Lower leg skin (tissue), 4 donors: ENCODE measurements at regions not wholly inside any gene's neighbourhood (a gene's known extent, or its start where the extent isn't known, plus 50 kb on each side); places are given as distances from the start of the nearest gene placed in this dataset.

Experiments
- DNase-seq, 2 donors: peaks; one replicate each; pipeline ENCODE4 v3.0.0-alpha.2; 2019; ENCODE audit warnings: low spot score in 2 of 2
- H3K4me3 ChIP-seq: fragments of 200-600 bp; sonication (generic); 2 replicates; pipeline ENCODE4 v1.5.1; 2017; ENCODE audit warnings: mild to moderate bottlenecking, low read depth; ENCODE audit not compliant: poor library complexity, severe bottlenecking
- CTCF ChIP-seq, 3 donors: fragments of 450-650 bp; IDR thresholded peaks; one replicate each; pipeline ENCODE4 v1.5.1; 2016; ENCODE audit warnings: antibody characterized with exemption in 3 of 3, mild to moderate bottlenecking in 3 of 3, moderate library complexity in 2 of 3
- POLR2A ChIP-seq, 2 donors: fragments of 450-650 bp; IDR thresholded peaks; one replicate each; pipeline ENCODE4 v1.6.1; 2016 to 2017; ENCODE audit warnings: antibody characterized with exemption in 2 of 2, mild to moderate bottlenecking in 1 of 2, moderate library complexity in 1 of 2
- WGBS, 2 donors: methylation state at CpG; one replicate each; pipeline ENCODE4 v1.1.5; 2018; 5-methylcytosine and 5-hydroxymethylcytosine counted together
- intact Hi-C: fragments of 100-400 bp; cut with DNase I; formaldehyde crosslinking; loops from one replicate; pipeline ENCODE4 v1.15.0; 2023; ENCODE audit warnings: low total_unique reads

GRCh38 chr6:12235341-12235740 is 54.8 kb upstream of the EDN1 start:
- intact Hi-C loops: loop anchor here (10.0 kb wide), 1 partner anchor 581 kb away; no protein-coding TSS in a partner anchor
- no peak for DNase-seq
- WGBS, 2 donors: 82 to 87% methylated on average over 5 of the region's 5 CpGs
- H3K4me3 ChIP-seq: no peak overlapping the region
- TF ChIP-seq POLR2A (IDR thresholded peaks at IDR 0.05) (no peak), CTCF (IDR thresholded peaks at IDR 0.05) (no peak)

- intact Hi-C loops: loop anchor here (10.0 kb wide), 1 partner anchor 583 kb away; no protein-coding TSS in a partner anchor
- no peak for TF ChIP-seq POLR2A (IDR thresholded peaks at IDR 0.05)
- TF ChIP-seq CTCF (IDR thresholded peaks at IDR 0.05): no peak
- H3K4me3 ChIP-seq: no peak overlapping the region
- DNase-seq: no peak
- WGBS, 2 donors: 92 to 93% methylated on average over 8 of the region's 8 CpGs
Measured at GRCh38 chr6:12238219-12238618, 51.9 kb upstream of the EDN1 start.
